HTR-8/SVneo (cell line): ENCODE measurements at regions not wholly inside any gene's neighbourhood (a gene's known extent, or its start where the extent isn't known, plus 50 kb on each side); places are given as distances from the start of the nearest gene placed in this dataset.

Source experiments
- DNase-seq: peaks from one replicate; pipeline ENCODE4 v3.0.0; 2011; ENCODE audit warnings: low spot score, mixed read lengths; ENCODE audit not compliant: insufficient read length
- FAIRE-seq: peaks from 2 replicates; lab custom pipeline; 2011; peaks lifted over from hg19 to GRCh38; lab: Jason Lieb, UNC

DNA sequence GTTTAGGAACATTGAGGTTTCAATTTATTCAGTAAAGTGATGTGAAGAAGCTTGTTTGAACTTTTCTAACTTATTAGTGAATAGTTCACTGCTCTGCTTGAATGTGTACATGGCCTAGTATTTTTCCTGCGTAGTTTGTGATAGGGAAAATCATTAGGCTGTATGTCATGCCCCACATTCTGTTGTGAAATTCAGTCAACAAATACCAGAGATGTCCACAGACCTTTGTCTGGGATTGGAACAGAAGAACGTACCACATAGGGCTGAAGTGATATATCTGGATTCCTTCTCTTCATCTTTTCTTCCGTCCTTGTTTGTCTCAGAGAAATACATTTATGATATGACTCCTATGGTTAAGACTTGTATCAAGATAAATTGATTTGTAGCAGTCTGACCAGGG is 88.8 kb upstream of the PLS3 start:
- FAIRE-seq (no peak), DNase-seq (no peak)

GRCh38 chrX:115486510-115486909 is 74.5 kb upstream of the PLS3 start:
- no peak for DNase-seq
- FAIRE-seq, result no peak

DNA sequence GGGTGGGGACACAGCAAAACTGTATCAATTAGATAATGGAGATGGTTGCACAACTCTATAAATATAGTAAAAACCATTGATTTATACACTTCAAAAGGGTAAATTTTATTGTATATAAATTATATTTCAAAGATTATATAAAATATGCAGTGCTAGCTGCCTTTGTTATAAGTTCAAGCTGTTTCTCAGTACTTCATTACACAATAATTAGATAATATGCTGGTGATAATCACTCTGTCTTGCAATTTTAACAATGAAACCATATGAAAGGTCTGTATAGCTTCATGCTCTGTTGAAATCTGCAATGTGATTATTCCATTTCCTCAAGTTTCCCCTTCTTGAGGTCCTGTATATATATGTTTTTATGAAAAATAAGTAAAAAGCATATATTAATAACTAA is 73.4 kb upstream of the PLS3 start:
- no peak for FAIRE-seq
- DNase-seq, result no peak

- no peak for FAIRE-seq
- DNase-seq, result no peak
Observed at GRCh38 chrX:115490814-115491213, 70.2 kb upstream of the PLS3 start.

- DNase-seq (no peak), FAIRE-seq (no peak)
Observed at GRCh38 chrX:115491766-115492165, 69.2 kb upstream of the PLS3 start.

- no peak for DNase-seq
- no peak for FAIRE-seq
Observed at GRCh38 chrX:115493015-115493414, 68.0 kb upstream of the PLS3 start.

DNA sequence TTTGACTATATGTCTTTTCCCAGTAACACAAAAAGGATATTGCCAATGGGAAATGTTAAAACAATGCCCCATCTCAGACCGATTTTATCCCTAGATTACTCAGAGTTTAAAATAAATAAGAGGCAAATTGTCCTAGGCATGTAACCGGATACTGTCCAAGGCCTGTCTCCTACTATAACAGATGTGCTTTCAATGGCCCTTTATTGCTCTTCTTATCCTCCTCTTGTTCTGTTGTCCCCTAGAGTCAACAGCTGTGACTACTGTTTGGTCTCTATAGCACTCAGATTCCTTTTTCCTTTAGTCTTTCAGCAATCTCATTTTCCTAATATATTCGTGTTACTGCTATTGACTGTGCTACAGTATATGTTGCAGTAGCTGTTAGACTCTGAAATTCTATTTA is 66.8 kb upstream of the PLS3 start:
- FAIRE-seq, result no peak

DNA sequence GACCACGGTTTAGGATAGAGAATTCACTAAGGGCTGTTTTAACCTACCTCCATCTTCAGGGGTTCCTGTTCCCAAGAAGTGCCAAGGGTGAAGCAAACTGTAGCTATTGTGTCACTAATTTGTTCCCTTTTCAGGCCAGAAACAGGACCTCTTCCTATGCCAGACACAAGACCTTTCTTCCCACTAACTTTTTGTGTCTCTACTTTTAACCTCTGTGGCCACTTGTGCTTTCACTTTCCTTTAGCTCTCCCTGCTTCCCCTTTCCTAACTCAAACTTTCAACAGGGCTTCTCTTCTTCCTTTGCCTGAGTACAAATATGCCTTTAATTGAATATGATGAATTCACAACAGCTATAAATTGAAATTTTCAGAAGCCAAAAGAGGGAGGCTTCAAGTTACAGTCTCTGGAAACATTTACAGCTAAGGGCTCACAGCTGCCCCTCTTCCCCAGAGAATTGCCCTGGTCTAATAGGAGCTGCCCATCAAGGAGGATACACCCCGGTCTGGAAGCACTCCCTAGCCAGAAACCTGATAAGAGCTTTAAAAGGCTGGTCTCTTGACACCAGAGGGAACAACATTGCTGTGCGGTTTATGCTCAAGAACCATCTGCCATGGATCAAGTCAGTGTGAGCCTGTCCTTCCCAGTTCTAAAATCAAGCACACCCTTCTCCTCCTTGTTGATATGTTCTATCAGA is 61.7 kb upstream of the PLS3 start:
- FAIRE-seq, result no peak
- DNase-seq, result no peak

More for the DNA sequence above, 66.8 kb upstream of the PLS3 start:
- DNase-seq, result no peak

DNA sequence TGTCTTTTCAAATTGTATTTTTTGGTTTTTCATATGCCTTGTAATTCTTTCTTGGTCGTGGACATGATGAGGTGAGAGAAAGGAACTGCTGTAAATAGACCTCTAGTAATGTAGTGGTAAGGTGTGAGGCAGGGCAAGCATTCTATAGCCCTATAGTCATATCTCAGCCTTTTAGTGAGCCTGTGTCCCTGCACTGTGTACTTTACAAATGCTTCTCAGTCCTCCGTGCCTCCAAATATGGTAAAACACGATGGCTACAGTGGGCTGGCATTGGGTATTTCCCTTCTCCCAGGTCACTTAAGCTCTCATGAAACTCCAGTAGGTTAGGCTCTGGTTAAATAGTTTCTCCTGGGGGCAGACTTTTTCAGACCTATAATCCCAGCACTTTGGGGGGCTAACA is 57.9 kb upstream of the PLS3 start:
- DNase-seq (no peak), FAIRE-seq (no peak)

- DNase-seq (no peak), FAIRE-seq (no peak)
Observed at GRCh38 chrX:115504167-115504566, 56.8 kb upstream of the PLS3 start.
